ENCODE measurements at regions not wholly inside any gene's neighbourhood (a gene's known extent, or its start where the extent isn't known, plus 50 kb on each side); places are given as distances from the start of the nearest gene placed in this dataset.

- Mint-ChIP-seq H3K4me3 (no peak overlapping the region), H3K27me3 (peaks cover 7 to 15% of the 10 kb centered on the region in 2 donors), H3K27ac (no peak overlapping the region), H3K4me1 (no peaks in the 10 kb centered on the region), H3K36me3 (no peaks in the 10 kb centered on the region), H3K9me3 (no peaks in the 10 kb centered on the region)
- Histone ChIP-seq H3K9me3 (ENCODE audit: low read length) (no peaks in the 10 kb centered on the region), H3K27me3 (ENCODE audit: insufficient read depth, low read length, poor library complexity, severe bottlenecking) (no peaks in the 10 kb centered on the region), H3K36me3 (ENCODE audit: insufficient read depth, low read length) (no peaks in the 10 kb centered on the region), H3K4me1 (ENCODE audit: insufficient read depth, low read length) (no peaks in the 10 kb centered on the region), H3K27ac (ENCODE audit: low read depth, low read length) (no peak overlapping the region), H3K4me3 (ENCODE audit: low read length) (no peak overlapping the region)
- POLR2A ChIA-PET: no interaction called here
- CTCF ChIA-PET: no interaction called here
- DNase-seq: no peak
Measured at GRCh38 chr11:45458269-45458668, 172.1 kb upstream of the SYT13 start.

- H3K36me3 ChIP-seq (ENCODE audit: insufficient read depth, low read length): no peaks in the 10 kb centered on the region
- Mint-ChIP-seq H3K4me3 (no peak overlapping the region), H3K9me3 (no peaks in the 10 kb centered on the region), H3K36me3 (no peaks in the 10 kb centered on the region), H3K4me1 (no peaks in the 10 kb centered on the region), H3K27ac (no peak overlapping the region), H3K27me3 (peaks cover 7 to 15% of the 10 kb centered on the region in 2 donors)
- CTCF ChIA-PET: interaction anchor here (0.9 kb wide), 1 partner anchor 11 kb away, joined by 3 read pairs; no protein-coding TSS in a partner anchor
- no peak overlapping the region for H3K4me3 ChIP-seq (ENCODE audit: low read length)
- POLR2A ChIA-PET: no interaction called here
- H3K27me3 ChIP-seq (ENCODE audit: insufficient read depth, low read length, poor library complexity, severe bottlenecking): no peaks in the 10 kb centered on the region
- H3K4me1 ChIP-seq (ENCODE audit: insufficient read depth, low read length): no peaks in the 10 kb centered on the region
- no peak overlapping the region for H3K27ac ChIP-seq (ENCODE audit: low read depth, low read length)
- DNase-seq: no peak
- H3K9me3 ChIP-seq (ENCODE audit: low read length): no peaks in the 10 kb centered on the region
Measured at GRCh38 chr11:45457649-45458048, 171.5 kb upstream of the SYT13 start.

- ChIA-PET CTCF (interaction anchor here (0.9 kb wide), 1 partner anchor 10 kb away, joined by 3 read pairs; no protein-coding TSS in a partner anchor), POLR2A (no interaction called here)
- H3K27me3 Mint-ChIP-seq: peaks cover 7 to 15% of the 10 kb centered on the region in 2 donors
- H3K4me3 ChIP-seq (ENCODE audit: low read length): no peak overlapping the region
- no peaks in the 10 kb centered on the region for H3K4me1 ChIP-seq (ENCODE audit: insufficient read depth, low read length)
- no peak for DNase-seq
- no peaks in the 10 kb centered on the region for H3K4me1 Mint-ChIP-seq
- H3K9me3 ChIP-seq (ENCODE audit: low read length): no peaks in the 10 kb centered on the region
- no peak overlapping the region for H3K4me3 Mint-ChIP-seq
- H3K36me3 Mint-ChIP-seq: no peaks in the 10 kb centered on the region
- H3K36me3 ChIP-seq (ENCODE audit: insufficient read depth, low read length): no peaks in the 10 kb centered on the region
- H3K27me3 ChIP-seq (ENCODE audit: insufficient read depth, low read length, poor library complexity, severe bottlenecking): no peaks in the 10 kb centered on the region
- H3K27ac Mint-ChIP-seq: no peak overlapping the region
- H3K27ac ChIP-seq (ENCODE audit: low read depth, low read length): no peak overlapping the region
- no peaks in the 10 kb centered on the region for H3K9me3 Mint-ChIP-seq
Measured at GRCh38 chr11:45456686-45457085, 170.5 kb upstream of the SYT13 start.

GRCh38 chr11:45455536-45455935, 169.4 kb upstream of the SYT13 start:
- Mint-ChIP-seq H3K9me3 (no peaks in the 10 kb centered on the region), H3K36me3 (no peaks in the 10 kb centered on the region), H3K4me1 (no peaks in the 10 kb centered on the region), H3K4me3 (no peak overlapping the region), H3K27me3 (peaks cover 7 to 15% of the 10 kb centered on the region in 2 donors), H3K27ac (no peak overlapping the region)
- no peaks in the 10 kb centered on the region for H3K9me3 ChIP-seq (ENCODE audit: low read length)
- no peaks in the 10 kb centered on the region for H3K4me1 ChIP-seq (ENCODE audit: insufficient read depth, low read length)
- no peak overlapping the region for H3K4me3 ChIP-seq (ENCODE audit: low read length)
- no peaks in the 10 kb centered on the region for H3K36me3 ChIP-seq (ENCODE audit: insufficient read depth, low read length)
- no peaks in the 10 kb centered on the region for H3K27me3 ChIP-seq (ENCODE audit: insufficient read depth, low read length, poor library complexity, severe bottlenecking)
- no peak for DNase-seq
- H3K27ac ChIP-seq (ENCODE audit: low read depth, low read length): no peak overlapping the region
- ChIA-PET POLR2A (no interaction called here), CTCF (no interaction called here)

- no peaks in the 10 kb centered on the region for H3K27me3 ChIP-seq (ENCODE audit: insufficient read depth, low read length, poor library complexity, severe bottlenecking)
- H3K36me3 Mint-ChIP-seq: no peaks in the 10 kb centered on the region
- no peak overlapping the region for H3K27ac ChIP-seq (ENCODE audit: low read depth, low read length)
- POLR2A ChIA-PET: no interaction called here
- H3K4me3 Mint-ChIP-seq: no peak overlapping the region
- no peak overlapping the region for H3K27ac Mint-ChIP-seq
- H3K4me1 Mint-ChIP-seq: no peaks in the 10 kb centered on the region
- H3K4me1 ChIP-seq (ENCODE audit: insufficient read depth, low read length): no peaks in the 10 kb centered on the region
- CTCF ChIA-PET: no interaction called here
- H3K9me3 ChIP-seq (ENCODE audit: low read length): no peaks in the 10 kb centered on the region
- no peak for DNase-seq
- no peaks in the 10 kb centered on the region for H3K9me3 Mint-ChIP-seq
- H3K4me3 ChIP-seq (ENCODE audit: low read length): no peak overlapping the region
- H3K27me3 Mint-ChIP-seq: peaks cover 5 to 15% of the 10 kb centered on the region in 2 donors
- H3K36me3 ChIP-seq (ENCODE audit: insufficient read depth, low read length): no peaks in the 10 kb centered on the region
Measured at GRCh38 chr11:45454917-45455401, 168.8 kb upstream of the SYT13 start.

- Mint-ChIP-seq H3K36me3 (no peaks in the 10 kb centered on the region), H3K9me3 (no peaks in the 10 kb centered on the region), H3K4me1 (no peaks in the 10 kb centered on the region), H3K27ac (no peak overlapping the region), H3K27me3 (peaks cover 5 to 15% of the 10 kb centered on the region in 2 donors), H3K4me3 (no peak overlapping the region)
- Histone ChIP-seq H3K27ac (ENCODE audit: low read depth, low read length) (no peak overlapping the region), H3K36me3 (ENCODE audit: insufficient read depth, low read length) (no peaks in the 10 kb centered on the region), H3K4me1 (ENCODE audit: insufficient read depth, low read length) (no peaks in the 10 kb centered on the region), H3K9me3 (ENCODE audit: low read length) (no peaks in the 10 kb centered on the region), H3K4me3 (ENCODE audit: low read length) (no peak overlapping the region), H3K27me3 (ENCODE audit: insufficient read depth, low read length, poor library complexity, severe bottlenecking) (no peaks in the 10 kb centered on the region)
- ChIA-PET POLR2A (no interaction called here), CTCF (no interaction called here)
- DNase-seq: no peak
Measured at GRCh38 chr11:45453721-45454120, 167.6 kb upstream of the SYT13 start.

GRCh38 chr11:45451766-45452440, 165.8 kb upstream of the SYT13 start:
- H3K27me3 Mint-ChIP-seq: peaks cover 6 to 8% of the 10 kb centered on the region in 2 donors
- H3K27ac ChIP-seq (ENCODE audit: low read depth, low read length): no peak overlapping the region

GRCh38 chr11:45450189-45450588, 164.0 kb upstream of the SYT13 start:
- H3K9me3 Mint-ChIP-seq: no peaks in the 10 kb centered on the region
- H3K4me3 Mint-ChIP-seq: no peak overlapping the region
- Histone ChIP-seq H3K4me1 (ENCODE audit: insufficient read depth, low read length) (no peaks in the 10 kb centered on the region), H3K36me3 (ENCODE audit: insufficient read depth, low read length) (no peaks in the 10 kb centered on the region), H3K4me3 (ENCODE audit: low read length) (no peak overlapping the region), H3K27me3 (ENCODE audit: insufficient read depth, low read length, poor library complexity, severe bottlenecking) (no peaks in the 10 kb centered on the region), H3K27ac (ENCODE audit: low read depth, low read length) (no peak overlapping the region), H3K9me3 (ENCODE audit: low read length) (no peaks in the 10 kb centered on the region)
- no peak overlapping the region for H3K27ac Mint-ChIP-seq
- ChIA-PET POLR2A (no interaction called here), CTCF (no interaction called here)
- peaks cover 4 to 5% of the 10 kb centered on the region in 2 donors for H3K27me3 Mint-ChIP-seq
- H3K4me1 Mint-ChIP-seq: no peaks in the 10 kb centered on the region
- no peaks in the 10 kb centered on the region for H3K36me3 Mint-ChIP-seq
- no peak for DNase-seq

More at GRCh38 chr11:45451766-45452440, 165.8 kb upstream of the SYT13 start:
- Mint-ChIP-seq H3K27ac (no peak overlapping the region), H3K36me3 (no peaks in the 10 kb centered on the region), H3K9me3 (no peaks in the 10 kb centered on the region), H3K4me3 (no peak overlapping the region), H3K4me1 (no peaks in the 10 kb centered on the region)
- Histone ChIP-seq H3K27me3 (ENCODE audit: insufficient read depth, low read length, poor library complexity, severe bottlenecking) (no peaks in the 10 kb centered on the region), H3K4me1 (ENCODE audit: insufficient read depth, low read length) (no peaks in the 10 kb centered on the region), H3K36me3 (ENCODE audit: insufficient read depth, low read length) (no peaks in the 10 kb centered on the region), H3K9me3 (ENCODE audit: low read length) (no peaks in the 10 kb centered on the region), H3K4me3 (ENCODE audit: low read length) (no peak overlapping the region)
- CTCF ChIA-PET: no interaction called here
- DNase-seq: no peak
- POLR2A ChIA-PET: no interaction called here

Data from CD8-positive, alpha-beta memory T cell (primary cell).